PFSK-1 (cell line): ENCODE measurements at regions not wholly inside any gene's neighbourhood (a gene's known extent, or its start where the extent isn't known, plus 50 kb on each side); places are given as distances from the start of the nearest gene placed in this dataset.

Source experiments
- FOXP2 ChIP-seq: optimal IDR thresholded peaks from 2 replicates; pipeline ENCODE3; 2011; ENCODE audit warnings: borderline replicate concordance, control low read depth, inconsistent platforms; ENCODE audit not compliant: insufficient read depth; ENCODE audit errors: extremely low read length, extremely low read depth
- POLR2AphosphoS5 ChIP-seq: IDR thresholded peaks from 2 replicates; pipeline ENCODE4 v1.6.1; 2012; ENCODE audit warnings: low read depth, mild to moderate bottlenecking, control low read depth, low read length, moderate library complexity
- SIN3A ChIP-seq: IDR thresholded peaks from 2 replicates; pipeline ENCODE4 v1.6.1; 2012; ENCODE audit warnings: mild to moderate bottlenecking, low read length, moderate library complexity, borderline replicate concordance; ENCODE audit not compliant: insufficient read depth
- TAF1 ChIP-seq: IDR thresholded peaks from 2 replicates; pipeline ENCODE4 v1.6.1; 2012; ENCODE audit warnings: low read length, control low read depth, borderline replicate concordance; ENCODE audit not compliant: insufficient read depth
- TF ChIP-seq, protein P1 (sequence below), 2 experiments: IDR thresholded peaks; 2 replicates each; pipeline versions ENCODE4 v1.6.1 to v1.8.0; 2011 to 2012; ENCODE audit warnings: low read depth in 2 of 2, low read length in 2 of 2, control low read depth in 1 of 2, inconsistent platforms in 1 of 2, mild to moderate bottlenecking in 1 of 2, moderate library complexity in 1 of 2; ENCODE audit not compliant: insufficient read depth in 1 of 2

- no peak for TF ChIP-seq SIN3A
- TF ChIP-seq, protein P1, sequence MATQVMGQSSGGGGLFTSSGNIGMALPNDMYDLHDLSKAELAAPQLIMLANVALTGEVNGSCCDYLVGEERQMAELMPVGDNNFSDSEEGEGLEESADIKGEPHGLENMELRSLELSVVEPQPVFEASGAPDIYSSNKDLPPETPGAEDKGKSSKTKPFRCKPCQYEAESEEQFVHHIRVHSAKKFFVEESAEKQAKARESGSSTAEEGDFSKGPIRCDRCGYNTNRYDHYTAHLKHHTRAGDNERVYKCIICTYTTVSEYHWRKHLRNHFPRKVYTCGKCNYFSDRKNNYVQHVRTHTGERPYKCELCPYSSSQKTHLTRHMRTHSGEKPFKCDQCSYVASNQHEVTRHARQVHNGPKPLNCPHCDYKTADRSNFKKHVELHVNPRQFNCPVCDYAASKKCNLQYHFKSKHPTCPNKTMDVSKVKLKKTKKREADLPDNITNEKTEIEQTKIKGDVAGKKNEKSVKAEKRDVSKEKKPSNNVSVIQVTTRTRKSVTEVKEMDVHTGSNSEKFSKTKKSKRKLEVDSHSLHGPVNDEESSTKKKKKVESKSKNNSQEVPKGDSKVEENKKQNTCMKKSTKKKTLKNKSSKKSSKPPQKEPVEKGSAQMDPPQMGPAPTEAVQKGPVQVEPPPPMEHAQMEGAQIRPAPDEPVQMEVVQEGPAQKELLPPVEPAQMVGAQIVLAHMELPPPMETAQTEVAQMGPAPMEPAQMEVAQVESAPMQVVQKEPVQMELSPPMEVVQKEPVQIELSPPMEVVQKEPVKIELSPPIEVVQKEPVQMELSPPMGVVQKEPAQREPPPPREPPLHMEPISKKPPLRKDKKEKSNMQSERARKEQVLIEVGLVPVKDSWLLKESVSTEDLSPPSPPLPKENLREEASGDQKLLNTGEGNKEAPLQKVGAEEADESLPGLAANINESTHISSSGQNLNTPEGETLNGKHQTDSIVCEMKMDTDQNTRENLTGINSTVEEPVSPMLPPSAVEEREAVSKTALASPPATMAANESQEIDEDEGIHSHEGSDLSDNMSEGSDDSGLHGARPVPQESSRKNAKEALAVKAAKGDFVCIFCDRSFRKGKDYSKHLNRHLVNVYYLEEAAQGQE (IDR thresholded peaks at IDR 0.05; ENCODE audit: insufficient read depth in 1 of 2, low read depth in 2 of 2, low read length in 2 of 2), result no peak
- TF ChIP-seq POLR2AphosphoS5, result no peak
- TF ChIP-seq TAF1, result no peak
- no peak for TF ChIP-seq FOXP2
Observed at GRCh38 chr1:188889166-188889565, 1588.5 kb downstream of the BRINP3 start.
